GM18519 (cell line): ENCODE measurements at regions not wholly inside any gene's neighbourhood (a gene's known extent, or its start where the extent isn't known, plus 50 kb on each side); places are given as distances from the start of the nearest gene placed in this dataset.

Experiments used
- ATAC-seq: cut with Tn5 transposase; IDR thresholded peaks from one replicate; pipeline ENCODE4 v1.9.1; 2021; ENCODE audit warnings: mild to moderate bottlenecking, moderate library complexity; ENCODE audit not compliant: unreplicated experiment, low FRiP score

DNA sequence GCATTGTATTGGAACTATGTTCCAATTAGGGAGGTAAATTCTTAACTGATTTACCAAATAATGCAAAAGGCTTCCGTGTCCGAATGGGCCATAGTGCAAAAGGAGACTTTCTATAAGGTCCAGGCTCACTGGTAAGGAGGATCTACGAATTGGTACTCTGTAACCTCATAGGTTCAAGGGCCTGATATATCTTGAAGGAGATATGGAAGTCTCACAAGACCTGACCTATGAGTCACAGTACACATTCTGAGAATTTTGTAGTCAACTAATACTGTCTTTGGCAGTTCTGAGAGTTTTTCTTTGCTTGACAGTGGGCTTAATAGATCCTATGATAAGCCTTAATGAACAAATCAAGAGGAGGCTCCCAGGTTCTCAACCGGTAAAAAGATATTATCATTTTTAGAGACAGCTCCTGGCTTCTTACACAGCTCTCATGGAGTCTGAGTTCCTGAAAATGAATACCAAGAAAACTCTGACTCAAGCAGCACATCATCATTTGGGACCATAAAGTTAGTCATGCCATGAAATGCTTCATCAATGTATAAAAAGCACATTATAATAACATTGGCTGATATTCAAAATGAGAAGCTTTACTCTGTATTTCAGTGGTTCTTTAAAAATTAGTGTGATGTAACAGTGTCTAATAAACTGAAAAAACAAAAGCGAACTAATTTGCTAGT, 1275.2 kb upstream of the CRIM1 start:
- ATAC-seq, result no peak

DNA sequence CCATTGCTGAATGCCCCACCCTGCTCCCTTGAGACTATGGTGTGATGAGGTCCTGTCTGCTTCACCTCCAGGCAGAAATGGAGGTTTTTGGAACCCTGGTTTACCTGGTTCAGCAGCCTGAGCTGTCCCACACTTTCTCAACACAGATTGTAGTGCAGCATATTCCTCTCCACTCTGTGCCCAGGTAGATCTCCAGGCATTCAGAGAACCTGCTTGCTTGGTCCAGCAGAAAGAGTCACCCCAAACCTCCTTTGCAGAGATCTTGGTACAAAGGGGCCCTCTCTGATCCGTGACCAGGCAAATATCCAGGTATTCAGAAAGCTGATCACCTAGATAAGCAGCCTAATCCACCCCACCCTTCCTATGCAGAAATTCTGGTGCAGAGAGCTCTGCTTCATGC, 1288.2 kb upstream of the CRIM1 start:
- no peak for ATAC-seq

DNA sequence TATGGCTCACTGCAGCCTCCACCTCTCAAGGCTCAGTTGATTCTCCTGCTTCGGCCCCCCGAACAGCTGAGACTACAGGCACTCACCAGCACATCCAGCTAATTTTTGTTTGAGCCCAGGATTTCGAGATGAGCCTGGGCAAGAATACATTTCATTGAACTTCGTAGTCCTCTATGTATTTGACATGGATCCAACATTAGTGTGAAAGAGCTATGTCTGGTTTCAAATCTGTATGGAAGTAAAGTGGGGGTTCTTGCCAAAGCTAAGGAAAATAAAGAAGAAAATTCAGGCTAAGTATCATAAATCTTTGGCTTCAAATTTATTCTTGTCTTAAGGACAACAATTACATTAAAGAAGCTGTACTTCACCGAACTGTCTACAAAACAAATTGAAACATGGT, 1291.7 kb upstream of the CRIM1 start:
- ATAC-seq, result no peak

DNA sequence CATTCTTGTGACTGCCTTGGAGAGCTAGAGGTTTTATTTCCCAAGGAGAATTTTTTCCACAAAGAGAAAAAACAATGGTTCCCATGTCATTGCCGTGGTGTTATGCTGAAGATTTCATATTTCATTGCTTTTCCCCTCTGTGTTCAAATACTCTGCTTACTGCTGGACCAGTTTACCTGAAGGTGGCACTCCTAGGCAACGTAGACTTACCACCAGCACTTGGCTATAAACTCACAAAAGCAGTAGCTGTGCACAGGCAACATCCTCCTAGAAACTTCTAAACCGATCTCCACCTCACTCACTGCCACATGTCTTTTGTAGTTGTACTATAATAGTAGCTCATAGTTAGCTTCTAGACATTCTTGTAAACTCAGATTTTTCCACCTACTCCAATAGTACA, 1319.7 kb upstream of the CRIM1 start:
- no peak for ATAC-seq

DNA sequence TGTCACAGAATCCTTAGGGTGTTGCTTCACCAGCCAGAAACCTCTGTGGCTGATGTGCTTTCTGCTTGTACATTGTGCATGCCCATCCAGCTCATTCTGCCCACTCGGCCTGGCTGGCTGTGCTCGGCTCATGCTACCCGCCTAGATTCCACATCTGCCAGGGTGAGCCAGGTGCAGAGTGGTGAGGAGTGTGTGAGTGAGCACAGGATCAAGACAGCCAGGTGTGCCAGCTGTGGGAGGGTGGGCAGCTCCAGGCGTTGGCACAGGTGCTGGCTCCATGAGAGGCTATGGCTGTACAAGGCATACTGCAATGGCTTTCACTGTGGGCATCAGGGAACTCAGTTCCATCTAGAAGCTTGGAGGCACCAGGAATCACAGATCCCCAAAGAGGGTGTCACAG, 1321.8 kb upstream of the CRIM1 start:
- no peak for ATAC-seq

DNA sequence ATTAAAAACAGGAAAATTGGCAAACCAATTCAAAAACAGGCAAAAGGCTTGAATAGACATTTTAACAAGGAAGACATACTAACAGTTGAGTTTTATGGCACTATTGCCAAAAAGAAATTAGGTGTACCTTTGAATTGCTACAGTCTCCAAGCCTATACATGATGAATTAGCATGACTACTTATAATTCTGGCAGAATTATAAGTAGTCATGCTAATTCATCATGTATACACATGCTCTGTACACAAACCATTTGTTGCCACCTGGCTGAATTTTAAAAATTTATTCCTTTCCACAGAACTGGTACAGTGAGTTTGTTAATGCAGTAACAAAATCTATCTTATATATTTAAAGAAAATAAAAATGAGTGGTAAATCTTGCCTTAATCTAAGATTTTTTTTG, 1332.0 kb upstream of the CRIM1 start:
- ATAC-seq, result no peak

DNA sequence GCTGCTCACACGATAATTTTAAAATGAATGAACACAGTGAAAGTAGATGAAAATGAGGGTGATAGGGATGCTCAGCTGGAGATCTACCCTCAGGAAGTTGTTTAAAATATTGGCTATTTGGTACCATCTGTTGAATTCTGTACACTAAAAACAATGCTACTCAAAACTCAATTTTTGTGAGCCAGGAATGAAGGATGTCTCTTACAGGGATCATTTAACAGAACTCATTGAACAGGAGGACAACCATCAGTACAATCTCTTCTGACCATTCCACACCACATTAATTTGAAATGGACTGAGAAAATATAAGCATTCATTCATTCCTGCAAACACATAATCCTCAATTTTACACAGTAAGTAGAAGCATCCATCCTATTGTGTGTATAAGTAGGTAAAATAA, 1355.1 kb upstream of the CRIM1 start:
- ATAC-seq, result no peak

DNA sequence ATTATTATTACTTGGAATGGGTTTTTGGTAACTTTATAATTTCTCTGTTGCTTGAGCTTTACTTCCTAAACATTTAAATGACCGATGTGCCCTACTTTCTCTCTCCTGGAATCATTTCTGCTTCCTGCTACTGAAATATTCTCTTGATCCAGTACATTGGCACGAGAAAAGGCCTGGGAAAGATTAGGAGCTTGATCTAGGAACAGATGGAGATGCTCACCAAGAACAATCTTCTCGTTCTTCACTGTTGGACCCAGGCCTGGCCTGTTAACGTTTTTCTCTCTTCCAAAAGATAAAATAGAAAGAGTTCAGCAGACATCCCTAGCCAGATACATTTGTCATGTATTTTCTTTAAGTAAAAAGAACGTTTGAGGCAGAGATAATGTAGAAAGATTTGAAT, 1356.8 kb upstream of the CRIM1 start:
- ATAC-seq, result no peak

DNA sequence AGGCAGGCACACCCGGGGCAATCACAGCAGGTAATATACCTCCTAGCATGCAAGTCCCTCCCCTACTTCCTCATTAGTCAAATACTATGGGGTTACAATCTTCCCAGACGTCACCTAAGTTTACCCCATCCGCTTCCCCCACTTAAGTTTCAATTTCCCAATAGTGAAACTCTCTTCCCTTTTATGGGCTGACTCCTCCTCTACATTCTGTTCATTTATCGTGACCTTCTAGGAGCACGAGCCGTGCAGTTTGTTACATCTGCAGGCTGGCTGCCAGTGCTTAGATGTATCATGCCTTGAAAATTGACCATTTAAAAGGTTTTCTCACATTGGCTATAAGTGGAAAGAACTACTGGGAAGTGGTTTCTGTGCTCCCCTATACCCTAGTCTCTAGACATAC, 1357.8 kb upstream of the CRIM1 start:
- ATAC-seq, result no peak

DNA sequence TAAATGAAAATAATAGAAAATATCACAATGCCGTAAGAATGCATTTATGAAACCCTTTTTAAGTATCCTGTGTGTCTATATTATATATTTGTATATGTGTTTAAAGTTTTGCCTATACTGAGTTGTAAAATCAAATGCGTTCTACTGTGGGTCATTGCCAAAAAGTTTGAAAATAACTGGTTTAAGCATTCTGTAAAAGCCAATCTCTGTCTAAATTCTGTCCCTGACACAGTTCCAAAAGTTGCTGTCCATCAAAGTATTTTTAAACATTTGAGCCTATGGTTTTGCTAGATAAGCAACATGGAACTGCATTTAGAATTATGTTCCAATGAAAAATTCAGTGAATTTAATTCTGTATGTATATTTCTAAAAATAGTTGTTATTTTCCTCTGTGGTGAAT, 1360.4 kb upstream of the CRIM1 start:
- ATAC-seq, result no peak

DNA sequence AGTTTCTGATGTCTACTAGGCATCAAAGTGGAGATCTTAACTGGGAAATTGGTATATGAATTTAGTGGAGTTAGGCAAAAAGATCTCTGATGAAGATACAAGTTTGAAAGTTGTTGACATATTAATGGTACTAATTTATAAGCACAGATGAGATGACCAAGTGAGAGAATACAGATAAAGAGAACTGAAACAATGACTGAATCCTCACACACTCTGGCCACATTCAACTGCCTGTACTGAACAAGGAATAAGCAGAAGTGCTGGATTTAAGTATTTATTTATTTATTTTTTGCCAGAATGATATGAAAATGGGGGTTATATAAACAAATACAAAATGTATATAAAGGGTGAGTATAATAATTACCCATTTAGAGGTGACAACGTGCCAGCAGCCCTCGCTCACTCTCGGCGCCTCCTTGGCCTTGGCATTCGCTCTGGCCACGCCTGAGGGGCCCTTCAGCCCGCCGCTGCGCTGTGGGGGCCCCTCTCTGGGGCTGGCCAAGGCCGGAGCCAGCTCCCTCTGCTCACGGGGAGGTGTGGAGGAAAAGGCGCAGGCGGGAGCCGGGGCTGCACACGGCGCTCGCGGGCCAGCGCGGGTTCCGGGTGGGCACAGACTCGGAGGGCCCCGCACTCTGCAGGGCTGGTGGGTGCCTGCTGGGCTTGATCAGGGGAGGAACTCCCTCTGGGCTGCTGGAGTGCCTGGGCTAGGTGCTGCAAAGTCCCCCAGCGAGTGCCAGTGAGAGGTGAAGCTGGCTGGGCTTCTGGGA, 1363.9 kb upstream of the CRIM1 start:
- no peak for ATAC-seq

DNA sequence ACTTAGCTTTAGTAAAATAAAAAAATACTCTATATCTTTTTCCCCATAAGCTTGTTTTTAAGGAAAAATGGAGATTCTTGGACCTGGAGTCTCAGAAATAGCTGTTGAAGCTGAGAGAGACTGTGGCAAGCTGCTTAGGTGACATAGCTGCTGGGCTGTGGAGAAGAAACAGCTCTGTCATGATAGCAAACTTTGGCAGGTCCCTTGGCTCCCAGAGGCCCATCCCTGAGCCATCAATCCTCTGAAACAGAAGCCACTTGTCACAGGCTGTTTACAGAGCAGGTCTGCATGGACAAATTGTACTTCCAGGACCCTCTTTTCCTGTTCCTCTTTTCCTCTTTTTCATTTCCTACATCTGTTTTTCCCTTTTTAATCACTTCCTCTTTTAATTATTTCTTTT, 1370.1 kb upstream of the CRIM1 start:
- no peak for ATAC-seq

DNA sequence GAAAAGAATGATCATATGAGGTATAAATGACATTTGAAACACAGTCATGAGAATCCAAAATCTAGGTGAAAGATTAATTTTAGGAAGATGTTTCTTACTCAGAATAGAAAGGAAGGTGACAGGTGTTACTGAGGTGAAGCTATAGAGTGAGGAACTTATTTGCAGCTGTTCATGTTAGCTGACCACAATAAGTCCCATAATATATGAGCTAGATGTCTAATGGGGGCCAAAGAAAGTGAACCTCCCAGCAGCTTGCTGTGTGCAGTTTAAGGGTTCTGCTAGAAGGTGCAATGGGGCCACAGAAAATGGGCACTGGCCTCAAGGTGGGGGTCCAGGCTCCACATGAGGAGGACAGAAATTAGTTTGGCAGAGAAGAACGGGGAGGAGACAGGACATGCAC, 1374.9 kb upstream of the CRIM1 start:
- ATAC-seq, result no peak

DNA sequence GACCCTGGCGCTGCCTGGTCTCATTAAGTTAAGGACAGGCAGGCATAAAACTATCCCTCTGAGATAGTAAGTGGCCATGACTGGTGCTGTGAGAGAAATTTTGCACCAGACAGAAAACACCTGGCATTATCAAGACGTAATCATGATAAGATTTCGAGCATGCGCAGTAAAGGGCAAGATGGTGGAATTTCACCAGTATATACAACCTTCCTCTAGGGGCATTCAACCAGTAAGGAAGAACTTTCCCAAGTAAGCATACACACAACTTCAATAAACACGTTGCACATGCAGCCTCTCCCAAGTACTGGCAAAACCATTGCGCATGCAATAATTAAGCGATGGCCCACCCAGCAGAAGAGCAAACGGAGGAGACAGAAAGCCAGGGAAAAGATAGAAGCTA, 1376.4 kb upstream of the CRIM1 start:
- no peak for ATAC-seq

DNA sequence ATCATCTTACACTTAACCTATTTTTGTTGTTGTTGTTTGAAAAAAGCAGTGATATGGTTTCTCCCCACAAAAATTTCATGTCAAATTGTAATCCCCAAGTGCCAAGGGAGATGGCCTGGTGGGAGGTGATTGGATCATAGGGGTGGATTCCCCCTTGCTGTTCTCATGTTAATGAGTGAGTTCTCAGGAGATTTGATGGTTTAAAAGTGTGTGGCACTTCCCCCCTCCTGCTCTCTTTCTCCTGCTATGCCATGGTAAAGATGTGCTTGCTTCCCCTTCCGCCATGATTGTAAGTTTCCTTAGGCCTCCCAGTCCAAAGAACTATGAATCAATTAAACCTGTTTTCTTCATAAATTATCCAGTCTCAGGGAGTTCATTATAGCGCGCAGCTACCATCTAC, 1362.7 kb upstream of the FAM98A start:
- ATAC-seq, result no peak

DNA sequence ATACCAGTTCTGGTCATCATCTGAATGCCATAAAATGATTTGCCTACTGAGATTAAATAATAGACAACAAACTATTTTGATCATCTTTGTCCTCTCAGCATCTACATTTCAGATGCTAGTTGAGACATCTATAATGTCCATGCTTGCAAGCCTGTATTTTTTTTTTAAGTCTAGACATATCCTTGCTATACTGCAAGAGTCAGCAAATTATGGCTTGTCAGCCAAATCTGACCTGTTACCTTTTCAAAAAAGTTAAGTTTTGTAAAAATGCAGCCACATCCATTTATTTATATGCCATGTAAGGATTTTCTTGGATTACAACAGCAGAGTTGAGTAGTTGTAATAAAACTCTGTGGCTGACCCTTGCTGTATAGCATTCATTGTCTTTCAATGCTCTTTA, 1355.7 kb upstream of the FAM98A start:
- ATAC-seq, result no peak

DNA sequence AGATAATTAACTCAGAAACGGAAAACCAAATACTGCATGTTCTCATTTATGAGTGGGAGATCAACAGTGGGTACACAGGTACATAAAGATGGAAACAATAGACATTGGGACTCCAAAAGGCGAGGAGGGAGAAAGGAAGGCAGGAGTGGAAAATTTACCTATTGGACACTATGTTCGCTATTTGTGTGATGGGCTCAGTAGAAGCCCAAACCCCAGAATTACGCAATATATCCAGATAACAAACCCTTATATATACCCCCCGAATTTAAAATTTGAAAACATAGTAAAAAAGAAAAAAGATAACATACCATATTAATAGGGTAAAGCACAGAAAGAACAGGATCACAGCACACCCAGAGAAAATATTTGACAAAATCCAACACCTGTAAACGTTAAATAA, 1351.7 kb upstream of the FAM98A start:
- ATAC-seq, result no peak

DNA sequence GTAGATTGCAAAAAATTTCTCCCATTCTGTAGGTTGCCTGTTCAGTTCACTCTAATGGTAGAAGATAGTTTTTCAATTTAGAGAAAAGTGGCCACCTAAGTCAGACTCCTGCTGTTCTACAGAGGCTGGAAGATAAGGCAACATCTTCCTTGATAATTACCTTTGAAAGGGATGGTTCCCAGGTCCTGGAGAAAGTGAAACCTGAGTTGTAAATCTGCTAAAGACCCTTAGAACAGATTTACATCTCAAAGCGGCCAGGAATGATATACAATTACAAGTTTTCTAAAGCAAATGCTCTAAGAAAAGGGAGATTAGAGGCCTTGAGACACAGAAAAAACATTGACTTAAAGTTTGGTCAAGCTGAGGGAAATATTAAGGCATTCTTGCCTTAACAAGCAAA, 1350.2 kb upstream of the FAM98A start:
- ATAC-seq, result no peak

DNA sequence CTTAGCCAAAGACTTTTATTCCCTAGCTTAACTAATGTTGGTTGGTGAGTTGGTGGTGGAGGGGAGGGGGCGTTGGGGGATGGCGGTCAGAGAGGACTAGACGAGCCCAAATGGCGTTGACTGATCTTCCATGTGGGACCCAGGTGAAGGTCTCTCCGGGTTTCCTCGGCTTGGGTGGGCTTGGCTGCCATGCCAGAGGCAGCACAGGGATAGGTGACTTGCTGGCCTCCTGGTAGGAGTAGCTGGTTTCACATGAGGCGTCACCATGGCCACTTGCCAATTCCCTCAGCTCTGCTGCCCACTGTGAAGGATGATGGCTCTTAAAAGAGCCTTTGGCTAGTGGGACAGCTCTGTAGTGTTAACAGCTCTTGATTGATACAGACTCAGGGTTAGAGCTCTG, 1337.0 kb upstream of the FAM98A start:
- no peak for ATAC-seq

DNA sequence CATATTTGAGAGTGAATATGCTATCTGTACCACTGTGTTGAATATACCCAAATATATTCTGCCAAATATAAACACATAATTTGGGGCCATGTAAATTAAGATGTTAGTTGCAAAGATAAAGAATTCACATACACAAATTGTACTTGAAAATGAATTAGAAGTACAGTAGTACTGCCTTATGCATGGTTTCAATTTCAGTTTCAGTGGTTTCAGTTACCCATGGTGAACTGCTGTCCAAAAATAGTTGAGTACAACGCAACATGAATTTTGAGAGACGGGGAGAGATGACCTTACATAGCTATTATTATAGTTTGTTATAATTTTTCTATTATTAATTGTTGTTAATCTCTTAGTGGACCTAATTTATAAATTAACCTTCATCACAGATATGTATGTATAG, 1313.0 kb upstream of the FAM98A start:
- ATAC-seq, result peak; percentile 89

DNA sequence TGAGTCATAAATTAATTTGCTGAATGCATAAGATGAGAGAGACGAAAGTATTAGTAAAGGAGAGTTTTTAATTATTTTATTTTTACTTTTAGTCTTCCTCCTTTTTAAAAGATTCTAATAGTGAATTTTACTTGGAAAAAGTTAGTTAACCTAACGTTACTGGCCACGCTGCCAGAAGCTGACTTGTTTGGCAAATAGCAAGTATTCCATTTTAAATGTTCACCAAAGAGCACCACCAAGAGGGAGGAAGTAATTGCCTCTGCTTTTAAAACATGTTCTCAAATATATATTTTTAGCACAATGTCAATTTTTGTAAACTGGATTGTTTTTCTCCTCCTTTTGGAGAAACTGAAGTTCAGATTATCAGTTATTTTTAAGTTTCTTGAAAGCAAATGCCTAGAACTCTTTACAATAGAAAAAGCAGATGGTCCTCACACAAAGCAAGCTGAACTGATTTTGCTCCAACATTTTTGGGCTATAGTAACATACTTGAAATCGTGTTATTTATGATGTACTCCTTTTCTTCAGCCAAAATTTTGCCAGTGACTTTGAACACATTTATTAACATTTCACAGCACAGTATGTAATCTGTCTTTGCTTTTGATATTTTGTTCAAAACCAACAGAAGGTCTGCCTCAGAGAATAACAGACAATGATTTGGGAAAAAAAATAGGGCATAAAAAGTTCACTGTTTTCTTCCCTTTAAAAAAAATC, 1311.0 kb upstream of the FAM98A start:
- ATAC-seq, result no peak

DNA sequence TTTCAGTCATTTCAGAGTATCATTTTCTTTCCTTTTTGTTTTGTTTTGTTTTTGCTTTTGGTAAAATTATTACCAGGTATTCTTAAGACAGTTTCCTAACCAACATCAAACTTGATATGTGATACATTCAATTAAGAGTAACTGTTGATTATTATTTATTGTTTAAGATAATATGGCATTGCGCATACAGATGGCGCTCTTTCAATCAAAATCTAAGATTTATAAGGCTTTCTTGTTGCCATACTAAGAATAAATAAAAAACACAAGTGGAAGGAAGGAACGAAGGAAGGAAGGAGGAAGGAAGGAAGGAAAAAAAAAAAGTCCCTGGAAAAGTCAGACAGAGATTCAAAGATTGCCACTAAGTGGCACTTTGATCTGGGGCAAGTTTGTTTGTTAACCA, 1308.7 kb upstream of the FAM98A start:
- no peak for ATAC-seq
